CD4-positive, CD25-positive, alpha-beta regulatory T cell (primary cell): ENCODE measurements at regions not wholly inside any gene's neighbourhood (a gene's known extent, or its start where the extent isn't known, plus 50 kb on each side); places are given as distances from the start of the nearest gene placed in this dataset.

ENCODE experiments used
- ATAC-seq, 2 donors: fragments of 150-1000 bp; cut with Tn5 transposase; one replicate each; pipeline ENCODE4 v1.10.0; 2021; ENCODE audit warnings: low read depth in 2 of 2, moderate number of reproducible peaks in 2 of 2, moderate library complexity in 1 of 2
- DNase-seq, 3 donors: peaks; one replicate each; pipeline versions ENCODE4 v3.0.0 to v3.0.0-alpha.2; 2012 to 2022; ENCODE audit warnings: mixed read lengths in 1 of 3
- H3K27ac ChIP-seq: one replicate; pipeline ENCODE4 v1.7.0; 2013; ENCODE audit warnings: mild to moderate bottlenecking, low read length; ENCODE audit not compliant: insufficient read depth, poor library complexity, severe bottlenecking
- H3K27me3 ChIP-seq: one replicate; pipeline ENCODE4 v1.7.0; 2013; ENCODE audit warnings: low read length; ENCODE audit not compliant: control insufficient read depth, insufficient read depth
- H3K36me3 ChIP-seq: one replicate; pipeline ENCODE4 v1.7.0; 2013; ENCODE audit warnings: mild to moderate bottlenecking, low read length, moderate library complexity; ENCODE audit not compliant: control insufficient read depth, insufficient read depth
- H3K4me1 ChIP-seq: 2 replicates; pipeline ENCODE4 v1.7.0; 2013; ENCODE audit warnings: mild to moderate bottlenecking, low read length; ENCODE audit not compliant: insufficient read depth, control insufficient read depth, poor library complexity, severe bottlenecking
- H3K4me3 ChIP-seq: one replicate; pipeline ENCODE4 v1.7.0; 2013; ENCODE audit warnings: low read depth, mild to moderate bottlenecking, low read length, moderate library complexity
- H3K9me3 ChIP-seq, 2 experiments: 1 replicate in 1 of 2; 2 replicates in 1 of 2; pipeline ENCODE4 v1.7.0; 2013; ENCODE audit warnings: low read length in 2 of 2, mild to moderate bottlenecking in 1 of 2, moderate library complexity in 1 of 2; ENCODE audit not compliant: control insufficient read depth in 2 of 2
- H3K27ac Mint-ChIP-seq, 3 donors: one replicate each; pipeline ENCODE4 v1.8.0; 2020 to 2022; ENCODE audit warnings: mild to moderate bottlenecking in 3 of 3, mixed read lengths in 3 of 3, moderate library complexity in 2 of 3
- H3K27me3 Mint-ChIP-seq: one replicate; pipeline ENCODE4 v1.8.0; 2022; ENCODE audit warnings: mild to moderate bottlenecking, mixed read lengths
- H3K36me3 Mint-ChIP-seq: one replicate; pipeline ENCODE4 v1.8.0; 2020; ENCODE audit warnings: mixed read lengths
- H3K4me1 Mint-ChIP-seq, 4 donors: one replicate each; pipeline ENCODE4 v1.8.0; 2020 to 2022; ENCODE audit warnings: mixed read lengths in 4 of 4, mild to moderate bottlenecking in 1 of 4
- H3K4me3 Mint-ChIP-seq, 4 donors: one replicate each; pipeline ENCODE4 v1.8.0; 2020 to 2022; ENCODE audit warnings: mild to moderate bottlenecking in 4 of 4, mixed read lengths in 4 of 4, moderate library complexity in 3 of 4
- H3K9me3 Mint-ChIP-seq, 7 donors: one replicate each; pipeline ENCODE4 v1.8.0; 2020 to 2022; ENCODE audit warnings: mixed read lengths in 7 of 7, mild to moderate bottlenecking in 3 of 7, moderate library complexity in 2 of 7

- Mint-ChIP-seq H3K27me3 (no peaks in the 10 kb centered on the region), H3K4me1 (no peaks in the 10 kb centered on the region), H3K27ac (no peak overlapping the region), H3K36me3 (no peaks in the 10 kb centered on the region), H3K9me3 (peaks cover 0 to 4% (median 0%) of the 10 kb centered on the region in 7 donors), H3K4me3 (no peak overlapping the region)
- H3K4me1 ChIP-seq = no peaks in the 10 kb centered on the region
- H3K4me3 ChIP-seq = no peak overlapping the region
- no peak overlapping the region for H3K27ac ChIP-seq
- H3K27me3 ChIP-seq = no peaks in the 10 kb centered on the region
- DNase-seq (no peak), ATAC-seq (no peak)
- H3K36me3 ChIP-seq = no peaks in the 10 kb centered on the region
- H3K9me3 ChIP-seq = no peaks in the 10 kb centered on the region
Measured at GRCh38 chr5:3190930-3191329, 404.7 kb upstream of the IRX1 start.

GRCh38 chr5:3190433-3190832 lies 405.2 kb upstream of the IRX1 start:
- no peak overlapping the region for H3K4me3 Mint-ChIP-seq
- Histone ChIP-seq H3K9me3 (no peaks in the 10 kb centered on the region), H3K27me3 (no peaks in the 10 kb centered on the region), H3K27ac (no peak overlapping the region), H3K4me1 (no peaks in the 10 kb centered on the region), H3K4me3 (no peak overlapping the region), H3K36me3 (no peaks in the 10 kb centered on the region)
- H3K4me1 Mint-ChIP-seq = no peaks in the 10 kb centered on the region
- DNase-seq (no peak), ATAC-seq (no peak)
- no peaks in the 10 kb centered on the region for H3K36me3 Mint-ChIP-seq
- peaks cover 0 to 4% (median 0%) of the 10 kb centered on the region in 7 donors for H3K9me3 Mint-ChIP-seq
- H3K27me3 Mint-ChIP-seq = no peaks in the 10 kb centered on the region
- no peak overlapping the region for H3K27ac Mint-ChIP-seq

GRCh38 chr5:3187771-3188425 lies 407.7 kb upstream of the IRX1 start:
- H3K36me3 ChIP-seq = no peaks in the 10 kb centered on the region
- DNase-seq (no peak), ATAC-seq (no peak)
- H3K27ac ChIP-seq = no peak overlapping the region
- Mint-ChIP-seq H3K27ac (no peak overlapping the region), H3K9me3 (peaks cover 0 to 4% (median 0%) of the 10 kb centered on the region in 7 donors), H3K27me3 (no peaks in the 10 kb centered on the region), H3K4me3 (no peak overlapping the region), H3K4me1 (no peaks in the 10 kb centered on the region), H3K36me3 (no peaks in the 10 kb centered on the region)
- H3K4me3 ChIP-seq = no peak overlapping the region
- H3K27me3 ChIP-seq = no peaks in the 10 kb centered on the region
- H3K9me3 ChIP-seq = no peaks in the 10 kb centered on the region
- H3K4me1 ChIP-seq = no peaks in the 10 kb centered on the region

DNA sequence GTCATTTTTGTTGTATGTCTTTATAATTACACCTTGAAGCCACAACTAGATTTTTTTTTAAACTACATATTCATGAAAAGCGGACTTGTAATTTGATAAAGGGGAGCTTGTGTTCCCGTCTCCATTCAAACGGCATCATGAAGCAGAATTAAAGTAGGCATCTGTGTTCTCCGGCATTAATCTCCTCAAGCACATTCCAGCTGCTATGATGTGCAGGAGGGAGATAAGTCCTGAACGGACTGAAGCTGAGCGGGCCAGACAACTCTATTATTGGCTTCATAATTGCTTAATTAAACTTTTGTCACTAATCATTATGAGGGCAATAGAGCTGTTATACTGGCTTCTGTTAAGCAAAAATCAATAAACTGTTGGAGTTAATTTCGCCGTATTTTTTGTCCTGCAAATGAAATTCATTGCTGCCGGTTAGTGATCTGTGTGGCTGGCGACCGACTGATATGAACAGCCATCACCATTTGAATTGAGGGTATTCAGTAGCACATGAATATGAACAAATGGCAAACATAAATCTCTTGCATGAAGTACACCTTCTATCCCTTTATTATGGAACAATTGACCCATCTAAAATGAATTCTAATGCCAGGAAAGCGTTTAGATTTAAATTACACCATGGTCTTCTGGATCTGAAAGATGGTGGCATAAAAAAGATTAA lies 408.8 kb upstream of the IRX1 start:
- Histone ChIP-seq H3K4me1 (no peaks in the 10 kb centered on the region), H3K4me3 (no peak overlapping the region), H3K27ac (no peak overlapping the region), H3K36me3 (no peaks in the 10 kb centered on the region), H3K9me3 (no peaks in the 10 kb centered on the region), H3K27me3 (no peaks in the 10 kb centered on the region)
- H3K27ac Mint-ChIP-seq = no peak overlapping the region
- no peaks in the 10 kb centered on the region for H3K27me3 Mint-ChIP-seq
- H3K4me3 Mint-ChIP-seq = no peak overlapping the region
- no peaks in the 10 kb centered on the region for H3K36me3 Mint-ChIP-seq
- peaks cover 0 to 4% (median 0%) of the 10 kb centered on the region in 7 donors for H3K9me3 Mint-ChIP-seq
- H3K4me1 Mint-ChIP-seq = no peaks in the 10 kb centered on the region
- ATAC-seq = no peak
- no peak for DNase-seq

GRCh38 chr5:3186156-3186555 lies 409.5 kb upstream of the IRX1 start:
- Mint-ChIP-seq H3K4me3 (no peak overlapping the region), H3K9me3 (peaks cover 0 to 4% (median 0%) of the 10 kb centered on the region in 7 donors), H3K36me3 (no peaks in the 10 kb centered on the region), H3K27ac (no peak overlapping the region), H3K4me1 (no peaks in the 10 kb centered on the region), H3K27me3 (no peaks in the 10 kb centered on the region)
- H3K9me3 ChIP-seq = no peaks in the 10 kb centered on the region
- no peaks in the 10 kb centered on the region for H3K4me1 ChIP-seq
- no peaks in the 10 kb centered on the region for H3K36me3 ChIP-seq
- H3K27ac ChIP-seq = no peak overlapping the region
- DNase-seq = no peak
- no peak for ATAC-seq
- H3K27me3 ChIP-seq = no peaks in the 10 kb centered on the region
- H3K4me3 ChIP-seq = no peak overlapping the region

GRCh38 chr5:3185488-3185887 lies 410.1 kb upstream of the IRX1 start:
- Histone ChIP-seq H3K27me3 (no peaks in the 10 kb centered on the region), H3K9me3 (no peaks in the 10 kb centered on the region), H3K36me3 (no peaks in the 10 kb centered on the region), H3K27ac (no peak overlapping the region), H3K4me1 (no peaks in the 10 kb centered on the region), H3K4me3 (no peak overlapping the region)
- Mint-ChIP-seq H3K9me3 (peaks cover 0 to 4% (median 1%) of the 10 kb centered on the region in 7 donors), H3K36me3 (no peaks in the 10 kb centered on the region), H3K27ac (no peak overlapping the region), H3K27me3 (no peaks in the 10 kb centered on the region), H3K4me3 (no peak overlapping the region), H3K4me1 (no peaks in the 10 kb centered on the region)
- no peak for ATAC-seq
- DNase-seq = no peak

DNA sequence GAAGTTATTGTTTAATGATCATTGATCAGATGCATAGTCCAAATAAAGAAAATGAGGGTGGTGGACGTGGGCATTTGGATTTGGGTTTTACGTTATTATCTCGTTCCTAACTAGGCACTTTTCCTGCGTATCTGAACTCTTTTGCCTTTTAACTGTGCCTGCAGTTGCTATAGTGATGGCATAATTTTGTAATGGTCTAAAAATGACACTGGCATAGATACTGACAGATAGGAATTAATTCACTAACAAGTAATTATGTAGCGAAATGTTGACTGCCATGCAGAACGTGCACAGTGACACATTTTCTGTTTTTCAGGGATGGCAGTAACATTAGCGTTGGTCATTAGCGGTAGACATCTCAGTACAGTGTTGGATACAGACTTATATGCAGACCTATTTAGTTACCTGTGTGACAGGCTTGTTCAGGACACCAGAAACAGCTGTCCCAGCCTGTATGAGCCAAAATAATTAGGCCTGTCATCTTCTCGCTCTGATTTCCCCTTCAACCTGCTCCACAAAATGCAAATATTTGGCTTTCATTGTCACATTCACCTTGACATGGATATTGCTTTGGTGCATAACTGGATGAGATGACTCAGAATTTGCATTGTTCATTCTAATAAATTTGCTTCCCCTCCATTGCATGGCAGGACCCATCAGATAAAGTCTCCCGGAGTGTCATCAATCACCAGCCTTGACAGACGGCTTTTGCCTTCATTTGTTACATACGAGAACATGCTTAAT lies 413.3 kb upstream of the IRX1 start:
- H3K27ac ChIP-seq = no peak overlapping the region
- Mint-ChIP-seq H3K9me3 (peaks cover 0 to 6% (median 2%) of the 10 kb centered on the region in 7 donors), H3K36me3 (no peaks in the 10 kb centered on the region), H3K4me1 (no peaks in the 10 kb centered on the region), H3K4me3 (no peak overlapping the region), H3K27ac (no peak overlapping the region), H3K27me3 (no peaks in the 10 kb centered on the region)
- H3K4me1 ChIP-seq = no peaks in the 10 kb centered on the region
- no peaks in the 10 kb centered on the region for H3K36me3 ChIP-seq
- no peak overlapping the region for H3K4me3 ChIP-seq
- ATAC-seq (no peak), DNase-seq (no peak)
- no peaks in the 10 kb centered on the region for H3K27me3 ChIP-seq
- H3K9me3 ChIP-seq = no peaks in the 10 kb centered on the region
